ENCODE measurements at regions not wholly inside any gene's neighbourhood (a gene's known extent, or its start where the extent isn't known, plus 50 kb on each side); places are given as distances from the start of the nearest gene placed in this dataset.

DNA sequence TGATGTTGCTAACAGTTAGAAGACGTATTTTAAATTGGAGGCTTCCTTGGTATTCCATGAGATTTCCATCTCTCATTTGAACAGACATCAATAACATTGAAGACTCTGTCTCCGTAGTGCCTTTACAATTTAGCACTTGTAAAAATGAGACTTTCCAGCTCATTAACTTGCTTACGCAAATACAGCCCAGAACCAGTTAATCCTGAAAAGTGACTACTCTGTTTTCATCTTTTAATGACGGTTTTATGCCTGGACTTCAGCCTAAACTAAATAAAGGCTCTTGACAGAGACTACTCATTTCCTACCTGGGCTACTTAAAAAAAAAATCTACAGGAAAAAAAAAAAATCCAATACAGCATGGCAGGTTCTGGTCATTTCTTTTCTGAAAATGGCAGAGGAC, 148.6 kb downstream of the LRATD1 start:
- TF ChIP-seq, protein P1, sequence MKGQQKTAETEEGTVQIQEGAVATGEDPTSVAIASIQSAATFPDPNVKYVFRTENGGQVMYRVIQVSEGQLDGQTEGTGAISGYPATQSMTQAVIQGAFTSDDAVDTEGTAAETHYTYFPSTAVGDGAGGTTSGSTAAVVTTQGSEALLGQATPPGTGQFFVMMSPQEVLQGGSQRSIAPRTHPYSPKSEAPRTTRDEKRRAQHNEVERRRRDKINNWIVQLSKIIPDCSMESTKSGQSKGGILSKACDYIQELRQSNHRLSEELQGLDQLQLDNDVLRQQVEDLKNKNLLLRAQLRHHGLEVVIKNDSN (IDR thresholded peaks at IDR 0.05) = no peak
- TF ChIP-seq YY1 (IDR thresholded peaks at IDR 0.05; ENCODE audit: low read depth) (no peak), TAF1 (IDR thresholded peaks at IDR 0.05; ENCODE audit: low read depth) (no peak), NFIC (IDR thresholded peaks at IDR 0.05) (no peak), CREB1 (IDR thresholded peaks at IDR 0.05; ENCODE audit: low read depth) (no peak), EP300 (IDR thresholded peaks at IDR 0.05; ENCODE audit: borderline replicate concordance) (no peak), RAD21 (IDR thresholded peaks at IDR 0.05; ENCODE audit: low read depth) (no peak), EGR1 (IDR thresholded peaks at IDR 0.05) (no peak), CEBPB (IDR thresholded peaks at IDR 0.05) (no peak)
- TF ChIP-seq, protein P2, sequence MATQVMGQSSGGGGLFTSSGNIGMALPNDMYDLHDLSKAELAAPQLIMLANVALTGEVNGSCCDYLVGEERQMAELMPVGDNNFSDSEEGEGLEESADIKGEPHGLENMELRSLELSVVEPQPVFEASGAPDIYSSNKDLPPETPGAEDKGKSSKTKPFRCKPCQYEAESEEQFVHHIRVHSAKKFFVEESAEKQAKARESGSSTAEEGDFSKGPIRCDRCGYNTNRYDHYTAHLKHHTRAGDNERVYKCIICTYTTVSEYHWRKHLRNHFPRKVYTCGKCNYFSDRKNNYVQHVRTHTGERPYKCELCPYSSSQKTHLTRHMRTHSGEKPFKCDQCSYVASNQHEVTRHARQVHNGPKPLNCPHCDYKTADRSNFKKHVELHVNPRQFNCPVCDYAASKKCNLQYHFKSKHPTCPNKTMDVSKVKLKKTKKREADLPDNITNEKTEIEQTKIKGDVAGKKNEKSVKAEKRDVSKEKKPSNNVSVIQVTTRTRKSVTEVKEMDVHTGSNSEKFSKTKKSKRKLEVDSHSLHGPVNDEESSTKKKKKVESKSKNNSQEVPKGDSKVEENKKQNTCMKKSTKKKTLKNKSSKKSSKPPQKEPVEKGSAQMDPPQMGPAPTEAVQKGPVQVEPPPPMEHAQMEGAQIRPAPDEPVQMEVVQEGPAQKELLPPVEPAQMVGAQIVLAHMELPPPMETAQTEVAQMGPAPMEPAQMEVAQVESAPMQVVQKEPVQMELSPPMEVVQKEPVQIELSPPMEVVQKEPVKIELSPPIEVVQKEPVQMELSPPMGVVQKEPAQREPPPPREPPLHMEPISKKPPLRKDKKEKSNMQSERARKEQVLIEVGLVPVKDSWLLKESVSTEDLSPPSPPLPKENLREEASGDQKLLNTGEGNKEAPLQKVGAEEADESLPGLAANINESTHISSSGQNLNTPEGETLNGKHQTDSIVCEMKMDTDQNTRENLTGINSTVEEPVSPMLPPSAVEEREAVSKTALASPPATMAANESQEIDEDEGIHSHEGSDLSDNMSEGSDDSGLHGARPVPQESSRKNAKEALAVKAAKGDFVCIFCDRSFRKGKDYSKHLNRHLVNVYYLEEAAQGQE (IDR thresholded peaks at IDR 0.05; ENCODE audit: low read depth) = no peak
